Stimulated activated CD4-positive, alpha-beta T cell treated with anti-CD3 and anti-CD28 coated beads, Interleukin-1b, Interleukin-23, amount 100 ng/mL, for 24 hours (primary cell): ENCODE measurements at regions not wholly inside any gene's neighbourhood (a gene's known extent, or its start where the extent isn't known, plus 50 kb on each side); places are given as distances from the start of the nearest gene placed in this dataset.

Experiments used
- DNase-seq, 4 experiments: peaks; one replicate each; pipeline ENCODE4 v3.0.0-alpha.2; 2020; ENCODE audit warnings: low read depth in 4 of 4, low spot score in 1 of 4

GRCh38 chr1:83596331-83596730 is 402.6 kb downstream of the TTLL7 start:
- DNase-seq, result no peak

DNA sequence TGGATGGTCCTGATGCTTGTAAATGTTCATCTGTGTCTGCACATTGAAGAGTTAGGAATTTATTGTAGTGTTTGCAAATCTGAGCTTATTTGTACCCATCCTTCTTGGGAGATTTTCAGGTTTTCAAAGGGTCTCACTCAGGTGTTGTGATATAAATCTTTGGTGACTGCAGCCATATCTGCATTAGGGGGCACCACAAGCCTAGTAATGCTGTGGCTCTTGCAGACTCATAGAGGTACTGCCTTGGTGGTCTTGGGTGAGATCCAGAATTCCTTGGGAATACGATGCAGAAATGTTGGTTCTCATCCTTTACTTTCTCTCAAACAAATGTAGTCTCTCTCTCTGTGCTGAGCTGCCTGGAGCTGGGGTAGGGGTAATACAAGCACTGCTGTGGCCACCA is 405.9 kb downstream of the TTLL7 start:
- DNase-seq, result no peak

DNA sequence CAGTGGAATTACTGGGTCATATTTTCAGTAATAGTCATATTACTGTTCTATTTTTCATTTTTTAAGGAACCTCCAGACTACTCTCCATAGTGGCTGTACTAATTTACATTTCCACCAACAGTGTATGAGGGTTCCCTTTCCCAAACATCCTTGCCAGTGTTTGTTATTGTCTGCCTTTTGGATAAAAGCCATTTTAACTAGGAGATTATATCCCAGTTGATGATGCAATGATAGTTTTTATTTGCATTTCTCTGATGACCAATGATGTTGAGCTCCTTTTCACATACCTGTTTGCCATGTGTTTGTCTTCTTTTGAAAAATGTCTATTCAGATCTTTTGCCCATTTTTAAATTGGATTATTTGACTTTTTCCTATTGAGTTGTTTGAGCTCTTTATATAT is 410.8 kb downstream of the TTLL7 start:
- DNase-seq, result no peak

- DNase-seq, result peak in 1 of 4 experiments; percentile 6
These were observed 415.4 kb downstream of the TTLL7 start for GRCh38 chr1:83583351-83584014.

DNA sequence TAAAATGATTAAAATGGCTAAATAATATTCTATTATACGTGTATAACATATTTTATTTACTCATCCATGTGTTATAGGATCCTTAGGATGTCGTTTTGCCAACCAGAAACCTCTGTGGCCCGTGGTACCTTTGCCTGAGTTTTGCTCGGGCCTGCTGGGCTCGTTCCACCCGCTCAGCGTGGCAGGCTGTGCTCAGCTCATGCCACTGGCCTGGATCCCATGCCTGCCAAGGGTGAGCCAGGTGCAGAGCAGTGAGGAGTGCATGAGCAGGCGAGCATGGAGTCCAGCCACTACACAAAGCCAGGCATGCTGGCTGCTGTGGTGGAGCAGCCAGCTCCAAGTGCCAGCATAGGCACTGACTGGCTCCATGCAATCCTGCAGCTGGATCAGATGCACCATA is 417.2 kb downstream of the TTLL7 start:
- no peak for DNase-seq

- DNase-seq, result no peak
These were observed 424.1 kb downstream of the TTLL7 start for GRCh38 chr1:83574791-83575190.

- no peak for DNase-seq
These were observed 425.2 kb downstream of the TTLL7 start for GRCh38 chr1:83573776-83574175.

- DNase-seq, result no peak
These were observed 427.4 kb downstream of the TTLL7 start for GRCh38 chr1:83571536-83571935.

DNA sequence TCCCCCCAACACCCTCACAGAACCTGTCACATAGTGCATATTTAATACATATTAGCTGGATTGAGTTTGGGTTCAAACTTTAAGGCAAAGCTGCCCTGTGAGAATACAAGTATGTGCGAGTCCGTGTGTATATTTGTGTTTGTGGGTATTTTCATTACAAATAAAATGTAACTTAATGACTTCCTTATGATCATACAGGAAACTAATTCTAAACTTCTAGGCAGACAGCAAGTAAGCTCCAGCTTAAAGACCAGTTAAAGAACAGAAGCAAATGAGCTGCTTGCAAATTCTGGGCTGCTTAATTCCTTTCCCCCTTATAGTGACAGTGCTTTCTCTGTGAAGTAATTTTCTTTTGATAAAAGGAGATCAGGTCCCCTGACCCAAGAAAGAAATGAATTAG is 437.6 kb downstream of the TTLL7 start:
- no peak for DNase-seq

DNA sequence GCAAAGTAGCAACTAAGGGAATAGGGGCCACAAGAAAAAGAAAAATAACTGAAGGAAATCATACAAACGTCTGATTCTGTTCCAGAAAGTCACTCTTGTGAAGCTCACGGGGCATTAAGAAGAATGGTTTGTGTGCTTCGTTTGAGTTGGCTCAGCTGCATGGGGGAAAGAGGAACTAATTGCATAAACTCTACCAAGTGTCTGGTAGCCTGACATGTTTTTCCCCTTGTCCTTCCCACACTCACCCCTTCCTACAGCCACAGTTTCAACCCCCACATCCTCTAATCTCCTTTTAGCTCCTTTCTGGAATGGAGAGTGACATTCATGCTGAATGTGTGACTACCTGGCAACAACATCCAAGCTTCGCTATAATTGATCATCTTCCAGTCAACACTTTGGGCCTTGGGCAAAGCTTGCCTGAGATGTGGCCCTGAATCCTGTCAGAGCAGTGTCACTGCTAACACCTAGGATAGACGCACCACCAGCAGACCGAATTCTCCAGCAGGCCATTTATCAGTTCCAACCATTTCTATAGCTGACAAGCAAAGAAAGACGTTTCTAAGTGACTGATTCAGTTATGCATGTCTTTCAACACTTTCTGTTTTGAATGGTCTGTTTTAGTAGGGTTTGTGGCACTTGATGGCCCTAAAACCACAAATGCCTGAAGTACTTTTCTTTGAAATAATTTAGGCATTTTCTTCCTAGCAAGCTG is 439.6 kb downstream of the TTLL7 start:
- DNase-seq, result no peak

DNA sequence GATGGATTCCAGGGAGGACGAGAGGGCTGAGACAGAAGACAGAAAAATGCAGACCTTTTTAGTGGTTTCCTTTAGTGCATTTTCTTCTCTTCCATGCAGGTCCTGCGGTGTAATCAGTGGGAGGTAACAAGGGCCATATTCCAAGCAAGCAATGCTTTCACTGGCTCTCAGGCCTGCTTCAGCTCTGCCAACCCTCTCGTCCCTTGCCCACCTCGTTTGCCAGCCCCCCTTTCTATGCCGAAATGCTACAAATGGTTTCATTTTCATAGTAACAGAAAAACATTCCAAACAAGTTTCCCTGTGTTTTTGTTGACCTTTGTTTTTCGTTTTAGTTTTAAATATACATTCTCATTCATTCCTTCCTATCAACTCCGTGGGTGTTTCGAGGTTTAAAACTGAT is 443.1 kb downstream of the TTLL7 start:
- DNase-seq, result no peak

GRCh38 chr1:83554174-83554573 is 444.8 kb downstream of the TTLL7 start:
- DNase-seq, result no peak

- no peak for DNase-seq
These were observed 446.1 kb downstream of the TTLL7 start for GRCh38 chr1:83552820-83553219.

- DNase-seq, result no peak
These were observed 450.6 kb downstream of the TTLL7 start for GRCh38 chr1:83548311-83548710.

DNA sequence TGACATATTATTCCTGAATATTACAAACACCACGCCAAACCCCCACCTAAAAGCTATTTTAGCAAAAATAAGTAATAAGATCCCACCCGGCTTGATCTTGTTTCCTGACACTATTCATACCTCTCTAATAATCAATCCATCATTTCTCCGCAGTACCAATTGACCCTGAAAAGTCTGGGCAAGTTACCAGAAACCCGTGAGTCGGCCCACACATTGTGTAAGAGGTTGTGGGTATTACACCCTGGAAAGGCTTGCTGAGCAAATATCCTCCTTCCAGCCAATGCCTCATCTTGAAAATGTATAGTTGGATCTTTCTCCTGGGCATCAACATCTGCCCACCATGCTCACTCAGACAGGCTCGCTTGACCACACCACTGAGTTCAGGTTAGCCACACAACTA is 451.0 kb downstream of the TTLL7 start:
- no peak for DNase-seq

GRCh38 chr1:83546874-83547273 is 452.1 kb downstream of the TTLL7 start:
- DNase-seq, result no peak

- DNase-seq, result no peak
These were observed 453.7 kb downstream of the TTLL7 start for GRCh38 chr1:83545066-83545862.

GRCh38 chr1:83543222-83543973 is 455.5 kb downstream of the TTLL7 start:
- no peak for DNase-seq

DNA sequence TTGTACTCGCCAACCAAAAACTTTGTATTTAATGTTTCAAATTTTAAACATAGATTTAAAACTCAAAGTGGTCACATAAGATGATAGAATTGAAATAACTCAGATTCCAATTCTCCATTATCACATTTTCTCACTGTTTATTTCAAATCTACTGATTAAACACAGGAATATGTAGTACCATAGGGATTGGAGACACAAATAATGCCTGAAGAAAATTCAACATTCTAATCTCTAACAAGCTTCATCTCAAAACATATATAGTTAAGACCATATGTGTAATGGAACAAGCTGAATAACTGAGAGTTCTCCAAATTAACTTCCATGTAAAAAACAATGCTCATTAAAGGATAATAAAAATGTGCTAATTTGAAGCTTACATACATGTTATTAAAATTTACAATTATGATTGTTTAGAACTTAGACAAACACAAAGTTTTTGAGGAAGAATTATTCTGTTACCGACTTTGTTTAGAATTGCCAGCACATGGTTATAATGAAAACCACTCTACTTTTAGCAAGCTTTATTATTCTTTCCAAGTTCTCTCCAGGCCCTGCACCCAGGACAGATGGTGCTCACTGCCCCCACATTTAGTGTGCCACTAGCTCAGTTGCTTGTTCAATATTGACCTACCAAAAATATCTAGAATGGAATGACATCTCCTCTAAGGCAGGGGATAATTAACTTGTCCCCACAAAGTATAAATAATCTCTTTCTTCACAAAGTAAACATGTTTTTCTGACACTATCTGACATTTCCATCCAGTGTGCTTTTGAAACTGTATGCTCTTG is 467.2 kb downstream of the TTLL7 start:
- DNase-seq, result no peak

GRCh38 chr1:83530506-83530905 is 468.4 kb downstream of the TTLL7 start:
- no peak for DNase-seq

- no peak for DNase-seq
These were observed 470.9 kb downstream of the TTLL7 start for GRCh38 chr1:83527987-83528386.
